Fibroblast of skin of right quadriceps (primary cell): ENCODE measurements at regions not wholly inside any gene's neighbourhood (a gene's known extent, or its start where the extent isn't known, plus 50 kb on each side); places are given as distances from the start of the nearest gene placed in this dataset.

ENCODE experiments used
- DNase-seq: peaks from one replicate; pipeline ENCODE4 v3.0.0-alpha.2; 2013

DNA sequence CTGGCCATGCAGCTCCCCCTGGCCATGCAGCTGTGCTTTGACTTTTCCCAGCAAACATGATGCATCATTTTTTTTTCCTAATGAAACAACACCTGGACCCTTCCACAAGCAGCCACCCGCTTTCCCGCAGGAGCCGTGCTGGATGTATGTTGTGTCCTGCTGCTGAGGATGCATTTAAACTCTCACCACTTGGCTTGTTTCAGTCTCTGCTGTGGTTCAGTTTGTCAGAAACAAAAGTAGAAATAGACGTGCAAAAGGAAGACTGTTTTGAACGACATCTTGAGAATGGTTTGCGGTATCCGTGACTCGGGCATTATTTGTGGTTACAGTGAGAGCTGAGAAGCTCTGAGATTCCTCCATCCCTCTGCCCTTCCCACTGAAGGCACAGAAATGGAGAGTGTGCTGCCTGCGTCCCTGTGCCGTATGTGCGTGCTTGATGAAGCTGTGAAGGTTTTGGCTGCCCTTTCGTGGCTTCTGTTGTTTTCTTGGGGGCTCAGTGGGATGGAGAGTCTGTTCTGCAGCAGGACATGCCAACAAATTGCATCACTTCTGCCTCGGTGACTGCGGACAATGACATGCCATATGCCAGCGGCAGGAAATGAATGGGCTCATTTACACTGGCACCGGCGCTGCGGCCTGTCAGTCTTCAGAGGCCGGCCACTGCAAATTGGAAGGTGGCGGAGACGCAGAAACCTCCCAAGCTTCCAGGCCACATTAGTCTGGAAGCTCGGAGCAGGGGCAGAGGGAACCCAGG is 417.7 kb upstream of the SALL3 start:
- DNase-seq: no peak

GRCh38 chr18:78562531-78562961 is 417.1 kb upstream of the SALL3 start:
- no peak for DNase-seq

DNA sequence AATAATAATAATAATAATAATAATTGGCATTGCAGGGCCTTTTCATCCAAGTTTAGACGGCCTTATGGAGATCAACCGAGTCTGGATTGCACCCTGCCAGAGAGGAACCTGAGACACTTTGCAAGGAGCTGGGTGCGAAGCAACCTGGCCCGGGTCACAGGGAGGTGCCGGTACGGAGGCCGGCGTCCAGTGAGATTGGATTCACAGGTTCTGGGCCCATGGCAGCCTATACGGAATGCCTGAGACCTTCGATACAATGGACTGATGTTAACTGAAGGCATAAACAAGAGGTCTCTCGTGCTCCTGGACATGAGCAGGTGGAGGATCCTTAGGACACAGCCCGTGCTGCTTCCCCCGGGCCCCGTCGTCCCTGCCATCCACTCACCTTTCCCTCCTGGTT is 416.5 kb upstream of the SALL3 start:
- DNase-seq: no peak

DNA sequence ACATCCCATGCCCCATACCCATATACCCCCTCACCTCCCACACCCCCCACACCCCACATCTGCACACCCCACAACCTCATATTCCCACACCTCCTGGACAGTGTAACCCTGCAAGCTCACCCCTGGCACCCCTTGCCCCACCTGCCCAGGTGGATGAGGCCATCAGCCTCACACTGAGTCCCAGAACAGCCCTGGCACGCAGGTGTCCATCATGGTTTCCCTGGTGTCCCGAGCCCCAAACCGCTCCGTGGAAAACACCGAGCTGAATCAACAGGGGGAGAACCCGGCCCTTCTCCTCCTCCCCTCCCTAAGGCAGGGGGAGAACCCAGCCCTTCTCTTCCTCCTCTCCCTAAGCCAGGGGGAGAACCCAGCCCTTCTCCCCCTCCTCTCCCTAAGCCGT is 415.6 kb upstream of the SALL3 start:
- DNase-seq: no peak

GRCh38 chr18:78564518-78564917 is 415.1 kb upstream of the SALL3 start:
- no peak for DNase-seq

DNA sequence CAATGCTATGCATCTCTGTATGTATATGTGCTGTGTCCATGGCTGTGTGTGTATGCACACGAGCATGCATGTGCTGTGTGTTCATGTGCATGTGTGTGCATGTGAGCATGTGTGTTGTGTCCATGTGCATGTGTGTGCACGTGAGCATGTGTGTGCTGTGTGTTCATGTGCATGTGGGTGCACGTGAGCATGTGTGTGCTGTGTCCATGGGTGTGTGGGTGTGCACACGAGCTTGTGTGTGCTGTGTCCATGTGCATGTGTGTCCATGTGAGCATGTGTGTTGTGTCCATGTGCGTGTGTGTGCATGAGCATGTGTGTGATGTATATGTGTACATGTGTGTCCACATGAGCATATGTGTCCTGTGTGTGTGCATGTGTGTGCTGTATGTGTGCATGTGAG is 414.4 kb upstream of the SALL3 start:
- no peak for DNase-seq

- no peak for DNase-seq
Measured at GRCh38 chr18:78566065-78566464, 413.6 kb upstream of the SALL3 start.

DNA sequence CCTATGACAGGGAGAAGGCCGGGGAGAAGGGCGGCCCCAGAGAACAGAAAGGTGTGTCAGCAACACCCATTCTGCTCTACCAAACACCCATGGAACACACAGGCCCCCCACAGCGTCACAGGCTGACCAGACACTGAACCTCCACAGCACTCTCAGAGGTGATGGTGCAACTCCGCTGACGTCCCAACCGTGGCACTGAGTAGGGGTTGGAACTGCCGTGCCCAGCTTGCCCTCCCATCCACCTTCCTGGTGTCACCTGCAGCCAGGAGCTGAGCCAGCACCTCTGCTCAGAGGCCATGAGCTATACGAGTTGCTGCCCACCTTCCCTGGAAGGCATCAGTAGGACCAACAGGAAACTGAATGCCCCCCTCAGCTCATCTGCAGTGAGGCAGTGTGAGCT is 412.9 kb upstream of the SALL3 start:
- DNase-seq: no peak

- DNase-seq: no peak
Measured at GRCh38 chr18:78571063-78571785, 408.4 kb upstream of the SALL3 start.

DNA sequence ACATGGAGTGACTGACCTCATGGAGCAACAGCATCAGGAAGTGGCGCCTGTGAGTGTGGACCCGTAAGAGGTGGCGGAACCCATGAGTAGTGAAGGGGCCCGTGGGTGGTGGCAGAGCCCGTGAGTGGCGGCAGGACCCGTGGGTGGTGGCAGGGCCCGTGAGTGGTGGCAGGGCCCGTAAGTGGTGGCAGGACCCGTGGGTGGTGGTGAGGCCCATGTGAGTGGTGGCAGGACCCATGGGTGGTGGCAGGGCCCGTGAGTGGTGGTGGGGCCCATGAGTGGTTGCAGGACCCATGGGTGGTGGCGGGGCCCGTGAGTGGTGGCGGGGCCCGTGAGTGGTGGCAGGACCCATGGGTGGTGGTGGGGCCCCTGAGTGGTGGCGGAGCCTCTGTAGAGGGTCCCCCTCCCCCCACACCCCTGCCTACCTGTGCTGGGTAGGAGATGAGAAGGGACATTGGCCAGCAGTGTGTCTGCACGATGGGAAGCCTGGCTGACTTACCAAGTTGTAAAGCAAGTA is 407.7 kb upstream of the SALL3 start:
- DNase-seq: no peak

GRCh38 chr18:78573773-78574172 is 405.8 kb upstream of the SALL3 start:
- DNase-seq: no peak

DNA sequence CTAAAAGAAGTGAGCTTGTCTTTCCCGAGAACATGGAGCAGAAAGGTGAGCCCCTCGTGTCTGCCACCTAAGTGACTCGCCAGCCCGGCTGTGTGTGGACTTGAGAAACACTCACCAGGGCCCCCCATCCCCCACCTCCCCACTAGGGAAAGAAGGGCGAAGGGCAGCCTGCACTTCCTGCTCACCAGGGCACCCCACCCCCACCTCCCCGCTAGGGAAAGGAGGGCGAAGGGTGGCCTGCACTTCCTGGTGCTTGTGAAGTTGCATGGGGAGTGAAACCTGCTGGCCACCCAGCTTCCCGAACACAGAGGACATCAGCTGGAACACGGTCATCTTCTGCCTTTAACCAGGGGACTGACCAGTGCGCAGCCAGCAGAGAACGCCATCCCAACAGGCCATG is 402.7 kb upstream of the SALL3 start:
- DNase-seq: no peak

GRCh38 chr18:78579449-78579848 is 400.2 kb upstream of the SALL3 start:
- no peak for DNase-seq

- no peak for DNase-seq
Measured at GRCh38 chr18:78579854-78580577, 399.6 kb upstream of the SALL3 start.

- no peak for DNase-seq
Measured at GRCh38 chr18:78580835-78581339, 398.7 kb upstream of the SALL3 start.

GRCh38 chr18:78582181-78582709 is 397.4 kb upstream of the SALL3 start:
- no peak for DNase-seq

GRCh38 chr18:78582898-78583738 is 396.5 kb upstream of the SALL3 start:
- no peak for DNase-seq

GRCh38 chr18:78583739-78584458 is 395.7 kb upstream of the SALL3 start:
- DNase-seq: no peak

DNA sequence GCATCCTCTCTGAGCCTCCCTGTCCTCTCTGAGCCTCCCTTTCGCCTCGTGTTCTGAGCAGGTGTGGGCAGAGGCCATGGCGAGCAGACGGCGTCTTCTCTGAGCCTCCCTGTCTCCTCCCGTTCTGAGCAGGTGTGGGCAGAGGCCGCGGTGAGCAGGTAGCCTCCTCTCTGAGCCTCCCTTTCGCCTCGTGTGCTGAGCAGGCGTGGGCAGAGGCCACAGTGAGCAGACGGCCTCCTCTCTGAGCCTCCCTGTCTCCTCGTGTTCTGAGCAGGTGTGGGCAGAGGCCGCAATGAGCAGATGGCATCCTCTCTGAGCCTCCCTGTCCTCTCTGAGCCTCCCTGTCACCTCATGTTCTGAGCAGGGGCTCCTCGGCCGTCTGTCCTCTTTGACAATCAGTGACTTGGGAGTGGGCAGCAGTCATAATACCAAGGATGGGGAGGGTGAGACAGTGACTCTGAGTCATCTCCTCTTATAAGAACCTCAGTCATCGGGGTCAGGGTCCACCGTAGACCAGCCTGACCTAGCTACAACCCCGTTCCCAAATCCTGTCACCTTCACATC is 395.1 kb upstream of the SALL3 start:
- DNase-seq: no peak

- no peak for DNase-seq
Measured at GRCh38 chr18:78586586-78586985, 393.0 kb upstream of the SALL3 start.

DNA sequence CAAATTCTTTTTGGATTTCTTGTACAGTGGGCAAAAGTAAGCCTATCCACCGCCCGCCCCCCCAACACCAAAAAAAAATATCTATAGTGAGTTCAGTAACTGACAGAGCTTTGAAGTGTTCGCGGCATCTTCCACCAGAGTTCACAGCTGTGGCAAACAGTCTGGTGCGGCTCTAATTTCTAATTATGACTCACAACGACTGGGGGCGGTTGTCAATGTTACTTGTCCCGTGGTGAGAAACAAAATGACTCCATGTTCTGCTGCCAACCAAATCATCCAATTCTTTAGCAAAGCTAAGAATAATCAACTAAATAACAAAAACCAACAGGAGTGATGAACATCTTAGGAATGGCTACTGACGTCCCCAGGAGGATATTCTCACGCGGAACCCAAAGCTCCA is 392.5 kb upstream of the SALL3 start:
- no peak for DNase-seq
